Left lung (tissue), 4 donors: ENCODE measurements at regions not wholly inside any gene's neighbourhood (a gene's known extent, or its start where the extent isn't known, plus 50 kb on each side); places are given as distances from the start of the nearest gene placed in this dataset.

Experiments used
- ATAC-seq: fragments of 200-7000 bp; cut with Tn5 transposase; one replicate; pipeline ENCODE4 v1.9.1; 2020; ENCODE audit warnings: moderate library complexity
- DNase-seq, 4 donors: peaks; one replicate each; pipeline ENCODE4 v3.0.0-alpha.2; 2013 to 2020
- H3K27ac ChIP-seq, 2 donors: fragments of 200-600 bp; sonication (generic) in 1 of 2; one replicate each; pipeline versions ENCODE4 v1.5.0 to v1.8.0; 2020 to 2021
- H3K27me3 ChIP-seq, 2 donors: fragments of 200-600 bp; sonication (generic) in 1 of 2; one replicate each; pipeline versions ENCODE4 v1.5.0 to v1.8.0; 2020 to 2021
- H3K36me3 ChIP-seq, 2 donors: fragments of 200-600 bp; sonication (generic) in 1 of 2; one replicate each; pipeline versions ENCODE4 v1.5.0 to v1.8.0; 2020 to 2021
- H3K4me1 ChIP-seq, 2 donors: fragments of 200-600 bp; one replicate each; pipeline ENCODE4 v1.8.0; 2021
- H3K4me3 ChIP-seq, 2 donors: fragments of 200-600 bp; sonication (generic) in 1 of 2; one replicate each; pipeline versions ENCODE4 v1.5.0 to v1.8.0; 2020 to 2021; ENCODE audit warnings: mild to moderate bottlenecking in 1 of 2
- H3K9me3 ChIP-seq, 2 donors: fragments of 200-600 bp; sonication (generic) in 1 of 2; one replicate each; pipeline versions ENCODE4 v1.5.0 to v1.8.0; 2020 to 2021
- intact Hi-C, 2 donors: fragments of 100-400 bp; cut with DNase I; formaldehyde crosslinking; loops; one replicate each; pipeline versions ENCODE4 v1.11.2 to v1.14.2; 2022
- TF ChIP-seq, protein P1 (sequence below), 2 donors: fragments of 200-600 bp; sonication (generic) in 1 of 2; IDR thresholded peaks; one replicate each; pipeline versions ENCODE4 v1.5.0 to v1.8.0; 2021; ENCODE audit warnings: antibody characterized with exemption in 2 of 2
- donor health status: DM: no; HTN: yes; CAD: no.
- donor health status: DM: no; HTN: no; CAD: no.

DNA sequence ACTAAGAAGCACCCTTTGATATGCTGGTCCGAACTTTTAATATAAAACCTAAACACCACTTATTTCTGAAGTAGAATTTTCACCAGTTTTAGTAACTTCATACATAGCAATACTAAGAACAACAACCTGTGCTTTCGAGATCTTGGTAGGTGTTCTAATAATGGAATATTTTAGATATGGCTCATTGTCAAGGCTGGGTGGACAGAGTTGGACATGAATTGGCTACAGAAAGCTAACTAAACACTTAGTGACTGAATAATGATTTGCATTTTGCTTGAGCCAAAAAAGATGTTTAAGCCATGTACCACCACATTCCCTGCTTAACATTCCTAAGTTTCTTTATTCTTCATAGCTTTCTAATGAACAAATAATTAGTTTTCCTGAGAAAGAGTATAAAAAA lies 344.3 kb upstream of the SGCG start:
- H3K4me1 ChIP-seq: no peaks in the 10 kb centered on the region
- H3K4me3 ChIP-seq: no peak overlapping the region
- H3K27me3 ChIP-seq: peaks cover 0 to 24% of the 10 kb centered on the region in 2 donors

DNA sequence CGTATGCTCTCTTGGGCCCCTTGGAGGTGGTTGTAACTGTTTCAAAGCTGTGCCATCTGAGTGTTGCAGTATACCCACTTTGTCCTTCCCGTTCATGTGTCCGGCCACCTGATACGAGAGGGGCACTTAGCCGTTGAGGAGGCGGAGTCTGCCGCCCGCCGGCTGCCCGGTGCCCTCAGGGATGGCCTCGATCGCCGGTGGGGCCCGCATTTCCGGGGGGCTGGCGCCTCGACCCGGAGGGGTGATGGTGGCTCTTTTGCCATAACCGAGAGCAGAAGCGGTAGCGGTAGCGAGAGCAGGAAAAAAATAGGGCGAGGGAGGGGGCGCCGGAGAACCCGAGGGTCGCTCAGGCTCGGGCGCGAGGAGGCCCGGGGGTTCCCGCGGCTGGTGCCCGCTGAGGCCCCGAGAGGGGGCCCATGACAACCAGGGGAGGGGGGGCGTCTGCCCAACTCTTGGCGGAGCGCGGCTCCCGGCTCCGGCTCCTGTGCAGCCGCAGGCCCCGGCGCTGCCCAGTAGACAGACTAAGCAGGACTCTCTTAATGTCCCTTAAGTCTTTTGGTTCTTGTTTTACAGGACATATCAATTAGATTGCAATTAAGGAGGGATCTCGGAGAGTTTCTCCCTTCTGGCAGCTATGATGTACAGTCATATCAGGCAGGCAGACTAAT lies 342.7 kb upstream of the SGCG start:
- TF ChIP-seq, protein P1, sequence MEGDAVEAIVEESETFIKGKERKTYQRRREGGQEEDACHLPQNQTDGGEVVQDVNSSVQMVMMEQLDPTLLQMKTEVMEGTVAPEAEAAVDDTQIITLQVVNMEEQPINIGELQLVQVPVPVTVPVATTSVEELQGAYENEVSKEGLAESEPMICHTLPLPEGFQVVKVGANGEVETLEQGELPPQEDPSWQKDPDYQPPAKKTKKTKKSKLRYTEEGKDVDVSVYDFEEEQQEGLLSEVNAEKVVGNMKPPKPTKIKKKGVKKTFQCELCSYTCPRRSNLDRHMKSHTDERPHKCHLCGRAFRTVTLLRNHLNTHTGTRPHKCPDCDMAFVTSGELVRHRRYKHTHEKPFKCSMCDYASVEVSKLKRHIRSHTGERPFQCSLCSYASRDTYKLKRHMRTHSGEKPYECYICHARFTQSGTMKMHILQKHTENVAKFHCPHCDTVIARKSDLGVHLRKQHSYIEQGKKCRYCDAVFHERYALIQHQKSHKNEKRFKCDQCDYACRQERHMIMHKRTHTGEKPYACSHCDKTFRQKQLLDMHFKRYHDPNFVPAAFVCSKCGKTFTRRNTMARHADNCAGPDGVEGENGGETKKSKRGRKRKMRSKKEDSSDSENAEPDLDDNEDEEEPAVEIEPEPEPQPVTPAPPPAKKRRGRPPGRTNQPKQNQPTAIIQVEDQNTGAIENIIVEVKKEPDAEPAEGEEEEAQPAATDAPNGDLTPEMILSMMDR (IDR thresholded peaks at IDR 0.05): no peak
- peak in 1 of 4 donors; percentile 24 for DNase-seq
- peaks cover 0 to 24% of the 10 kb centered on the region in 2 donors for H3K27me3 ChIP-seq
- no peaks in the 10 kb centered on the region for H3K36me3 ChIP-seq
- no peaks in the 10 kb centered on the region for H3K4me1 ChIP-seq
- peak; percentile 68 for ATAC-seq
- no peak overlapping the region for H3K27ac ChIP-seq
- intact Hi-C loops: no loop called here
- H3K4me3 ChIP-seq: peak overlapping the region in 1 of 2 donors; percentile 10
- no peaks in the 10 kb centered on the region for H3K9me3 ChIP-seq

More for the DNA sequence above, 344.3 kb upstream of the SGCG start:
- Histone ChIP-seq H3K9me3 (no peaks in the 10 kb centered on the region), H3K27ac (no peak overlapping the region), H3K36me3 (no peaks in the 10 kb centered on the region)
- ATAC-seq: no peak
- DNase-seq: no peak
- TF ChIP-seq, protein P1 (IDR thresholded peaks at IDR 0.05): no peak
- intact Hi-C loops: no loop called here

DNA sequence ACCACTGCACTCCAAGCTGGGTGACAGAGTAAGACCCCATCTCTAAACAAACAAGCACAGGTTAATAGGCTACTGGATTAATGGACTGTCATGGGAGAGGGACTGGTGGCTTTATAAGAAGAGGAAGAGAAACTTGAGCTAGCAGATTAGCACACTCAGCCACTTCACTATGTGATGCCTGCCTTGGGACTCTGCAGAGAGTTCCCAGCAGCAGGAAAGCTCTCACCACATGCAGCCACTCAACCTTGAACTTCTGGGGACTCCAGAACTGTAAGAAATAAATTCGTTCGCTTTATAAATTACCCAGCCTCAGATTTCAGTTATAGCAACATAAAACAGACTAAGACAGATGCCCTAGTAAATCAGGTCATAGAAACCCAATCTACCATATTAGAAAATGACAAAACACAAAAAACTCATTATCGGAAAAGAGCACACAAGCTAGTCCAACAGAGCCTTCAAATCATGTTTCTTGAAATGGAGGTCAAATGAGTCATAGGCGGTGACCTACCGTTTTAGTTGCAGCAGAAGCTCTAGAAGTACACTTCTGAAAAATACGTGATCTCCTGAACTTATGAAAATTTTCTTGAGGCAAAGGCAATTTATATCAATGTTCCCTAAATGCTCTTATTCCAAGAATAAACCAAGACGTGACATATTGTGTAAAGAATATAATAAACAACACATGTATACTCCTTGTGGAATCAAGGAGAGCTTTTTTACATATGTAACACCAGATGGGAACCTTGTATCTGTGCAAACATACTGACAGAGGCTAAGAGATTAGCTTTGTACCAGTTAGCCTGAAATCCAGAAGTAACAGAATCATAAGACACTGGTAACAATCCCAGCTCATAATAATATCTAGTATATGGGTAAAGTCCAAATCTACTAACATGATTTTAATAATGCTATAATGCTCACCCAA lies 340.9 kb upstream of the SGCG start:
- Histone ChIP-seq H3K27ac (no peak overlapping the region), H3K9me3 (no peaks in the 10 kb centered on the region), H3K27me3 (peaks cover 0 to 24% of the 10 kb centered on the region in 2 donors), H3K4me1 (no peaks in the 10 kb centered on the region), H3K36me3 (no peaks in the 10 kb centered on the region), H3K4me3 (no peak overlapping the region)
- TF ChIP-seq, protein P1 (IDR thresholded peaks at IDR 0.05): no peak
- no peak for DNase-seq
- ATAC-seq: no peak
- intact Hi-C loops: no loop called here

DNA sequence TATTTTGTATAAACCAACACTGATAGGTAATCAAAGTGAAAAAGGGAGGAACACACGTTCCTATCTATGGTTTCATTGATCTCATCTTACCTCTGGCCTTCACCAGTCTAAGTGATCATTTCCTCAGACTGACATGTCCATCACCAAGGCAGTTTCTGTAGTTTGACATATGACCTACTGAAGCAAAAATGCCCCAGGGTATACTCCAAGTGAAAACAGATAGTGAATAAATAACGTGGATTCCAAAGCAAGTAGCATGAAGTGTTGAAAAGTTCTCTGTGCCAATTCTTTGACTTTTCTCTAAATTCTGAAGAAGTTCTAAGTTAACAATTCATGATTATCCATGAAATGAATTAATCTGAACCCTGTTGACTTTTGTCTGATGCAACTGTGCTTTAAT lies 334.2 kb upstream of the SGCG start:
- no peak for DNase-seq
- TF ChIP-seq, protein P1 (IDR thresholded peaks at IDR 0.05): no peak
- H3K27me3 ChIP-seq: no peaks in the 10 kb centered on the region
- no peaks in the 10 kb centered on the region for H3K9me3 ChIP-seq
- H3K4me1 ChIP-seq: no peaks in the 10 kb centered on the region
- no peak overlapping the region for H3K27ac ChIP-seq
- no peak for ATAC-seq
- H3K4me3 ChIP-seq: no peak overlapping the region
- intact Hi-C loops: no loop called here
- no peaks in the 10 kb centered on the region for H3K36me3 ChIP-seq

DNA sequence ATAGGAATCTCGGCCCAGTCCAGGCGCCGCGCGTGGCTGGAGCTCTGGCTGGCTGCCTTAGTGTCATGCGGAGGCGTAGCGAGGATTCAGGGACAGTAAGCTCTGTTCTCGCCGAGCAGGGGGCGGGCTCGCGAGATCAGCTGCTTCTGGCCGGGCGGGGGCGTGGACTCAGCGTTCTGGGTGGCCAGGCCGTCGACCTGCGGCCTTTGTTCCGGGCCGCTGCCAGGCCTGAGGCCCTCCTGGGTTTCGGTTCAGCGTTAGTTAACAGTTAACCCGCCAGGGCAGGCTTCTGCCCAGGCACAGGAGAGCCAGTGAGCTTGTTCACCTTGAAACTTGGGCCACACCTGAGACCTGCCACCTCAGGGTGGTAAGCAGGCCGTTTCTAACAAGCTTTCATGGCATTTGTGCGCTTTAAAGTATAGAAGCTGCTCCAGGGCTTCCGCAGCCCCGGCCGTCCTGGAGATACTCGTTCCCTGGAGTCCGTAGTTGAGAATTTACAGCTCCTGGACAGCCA lies 332.2 kb upstream of the SGCG start:
- intact Hi-C loops: no loop called here
- Histone ChIP-seq H3K4me1 (no peaks in the 10 kb centered on the region), H3K4me3 (no peak overlapping the region), H3K36me3 (no peaks in the 10 kb centered on the region), H3K9me3 (no peaks in the 10 kb centered on the region), H3K27ac (no peak overlapping the region), H3K27me3 (no peaks in the 10 kb centered on the region)
- DNase-seq (no peak), ATAC-seq (no peak)
- TF ChIP-seq, protein P1 (IDR thresholded peaks at IDR 0.05): no peak
